ENCODE measurements at regions not wholly inside any gene's neighbourhood (a gene's known extent, or its start where the extent isn't known, plus 50 kb on each side); places are given as distances from the start of the nearest gene placed in this dataset.

DNA sequence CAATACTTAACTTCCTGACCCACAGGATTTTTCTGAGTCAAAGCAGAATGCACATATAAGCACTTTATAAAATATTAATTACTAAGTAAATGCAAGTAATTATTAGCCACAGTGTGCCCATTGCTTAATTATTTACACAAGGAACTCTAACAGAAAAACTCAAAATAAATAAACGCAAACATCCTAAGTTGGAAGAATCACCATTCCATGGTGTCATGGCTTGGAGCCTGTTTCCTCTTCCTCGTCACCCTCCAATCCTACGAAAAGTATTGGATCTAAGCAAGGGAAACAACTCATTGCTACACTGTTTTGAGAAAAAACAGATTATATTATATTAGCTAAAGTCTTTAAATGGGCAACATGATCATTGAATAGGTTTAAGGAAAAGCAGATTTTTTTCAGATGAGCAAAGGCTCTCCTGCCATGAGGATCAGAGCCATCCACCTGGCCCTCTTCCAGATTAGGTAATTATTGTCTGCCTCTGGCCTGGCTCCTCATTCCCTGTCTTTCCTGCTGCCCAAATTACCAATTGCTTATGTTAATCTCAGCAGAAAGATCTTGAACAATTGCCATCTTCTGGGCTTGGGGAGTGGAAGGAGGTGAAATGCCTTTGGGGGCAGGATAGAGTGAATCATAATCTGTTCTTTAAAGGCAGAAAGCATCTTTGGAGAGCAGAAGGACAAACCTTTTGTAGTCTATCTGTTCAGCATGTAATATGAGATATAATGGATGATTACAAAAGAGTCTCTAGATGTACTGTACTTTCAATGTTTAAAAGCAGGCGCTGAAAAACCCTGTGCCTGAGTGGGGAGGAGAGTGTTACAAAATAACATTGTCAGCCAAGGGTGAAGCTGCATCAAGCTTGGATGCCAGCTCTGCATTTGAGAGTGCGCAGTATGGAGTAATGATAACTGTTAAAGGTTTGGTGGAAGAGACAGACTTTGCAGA is 121.2 kb downstream of the DUSP10 start:
- TF ChIP-seq, protein P1, sequence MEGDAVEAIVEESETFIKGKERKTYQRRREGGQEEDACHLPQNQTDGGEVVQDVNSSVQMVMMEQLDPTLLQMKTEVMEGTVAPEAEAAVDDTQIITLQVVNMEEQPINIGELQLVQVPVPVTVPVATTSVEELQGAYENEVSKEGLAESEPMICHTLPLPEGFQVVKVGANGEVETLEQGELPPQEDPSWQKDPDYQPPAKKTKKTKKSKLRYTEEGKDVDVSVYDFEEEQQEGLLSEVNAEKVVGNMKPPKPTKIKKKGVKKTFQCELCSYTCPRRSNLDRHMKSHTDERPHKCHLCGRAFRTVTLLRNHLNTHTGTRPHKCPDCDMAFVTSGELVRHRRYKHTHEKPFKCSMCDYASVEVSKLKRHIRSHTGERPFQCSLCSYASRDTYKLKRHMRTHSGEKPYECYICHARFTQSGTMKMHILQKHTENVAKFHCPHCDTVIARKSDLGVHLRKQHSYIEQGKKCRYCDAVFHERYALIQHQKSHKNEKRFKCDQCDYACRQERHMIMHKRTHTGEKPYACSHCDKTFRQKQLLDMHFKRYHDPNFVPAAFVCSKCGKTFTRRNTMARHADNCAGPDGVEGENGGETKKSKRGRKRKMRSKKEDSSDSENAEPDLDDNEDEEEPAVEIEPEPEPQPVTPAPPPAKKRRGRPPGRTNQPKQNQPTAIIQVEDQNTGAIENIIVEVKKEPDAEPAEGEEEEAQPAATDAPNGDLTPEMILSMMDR (conservative IDR thresholded peaks at IDR 0.05; ENCODE audit: low read depth, low read length), result no peak
- H3K4me3 ChIP-seq (ENCODE audit: low read length), result no peak overlapping the region
- no peak for DNase-seq (ENCODE audit: low read depth)

DNA sequence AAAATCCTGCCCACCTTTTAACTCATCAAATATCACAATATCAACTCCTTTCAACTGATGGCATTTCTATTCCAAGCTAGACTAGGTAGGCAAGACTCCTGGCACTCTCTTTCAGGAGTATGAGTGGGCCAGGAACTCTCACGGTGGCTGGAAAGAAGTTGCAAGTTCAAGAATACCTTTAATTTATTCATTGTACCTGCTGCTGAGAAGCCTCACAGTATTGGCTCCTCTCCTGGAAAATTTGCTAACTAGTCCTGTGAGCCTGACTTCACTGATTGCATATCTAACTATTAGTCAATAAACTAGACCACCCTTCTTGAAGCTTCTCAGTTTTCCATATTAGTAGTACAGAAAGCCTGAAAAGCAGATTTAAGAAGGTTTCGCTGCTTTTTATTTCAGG is 120.2 kb downstream of the DUSP10 start:
- H3K4me3 ChIP-seq (ENCODE audit: low read length), result no peak overlapping the region
- TF ChIP-seq, protein P1 (conservative IDR thresholded peaks at IDR 0.05; ENCODE audit: low read depth, low read length), result no peak
- no peak for DNase-seq (ENCODE audit: low read depth)

DNA sequence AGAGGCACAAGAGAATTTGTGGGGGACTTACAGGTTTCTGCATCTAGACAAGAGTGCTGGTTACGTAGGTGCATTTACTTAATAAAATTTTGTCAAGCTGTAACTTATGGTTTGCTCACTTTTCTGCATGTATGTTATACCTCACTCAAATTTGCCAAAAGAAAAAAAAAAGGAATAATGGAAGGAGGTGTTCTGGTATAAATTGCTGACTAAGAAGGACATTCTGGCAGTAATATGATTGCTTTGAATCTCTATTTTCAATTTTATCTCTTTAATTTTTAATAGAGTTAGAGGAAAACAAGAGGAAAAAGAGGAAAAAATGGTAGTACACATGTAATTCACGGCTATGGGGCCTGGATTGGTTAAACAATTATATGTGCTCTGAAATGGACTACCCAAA is 119.5 kb downstream of the DUSP10 start:
- no peak overlapping the region for H3K4me3 ChIP-seq (ENCODE audit: low read length)
- no peak for DNase-seq (ENCODE audit: low read depth)
- TF ChIP-seq, protein P1 (conservative IDR thresholded peaks at IDR 0.05; ENCODE audit: low read depth, low read length), result no peak

DNA sequence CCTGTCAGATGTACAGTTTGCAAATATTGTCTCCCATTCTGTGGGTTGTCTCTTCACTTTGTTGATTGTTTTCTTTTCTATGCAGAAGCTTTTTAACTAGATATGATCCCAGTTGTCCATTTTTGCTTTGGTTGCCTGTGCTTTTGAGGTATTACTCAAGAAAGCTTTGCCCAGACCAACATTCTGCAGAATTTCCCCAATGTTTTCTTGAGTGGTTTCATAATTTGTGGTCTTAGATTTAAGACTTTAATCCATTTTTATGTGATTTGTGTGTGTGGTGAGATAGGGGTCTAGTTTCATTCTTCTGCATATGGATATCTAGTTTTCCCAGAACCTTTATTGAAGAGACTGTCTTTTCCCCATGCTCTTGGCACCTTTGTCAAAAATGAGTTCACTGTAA is 116.9 kb downstream of the DUSP10 start:
- H3K4me3 ChIP-seq (ENCODE audit: low read length), result no peak overlapping the region
- TF ChIP-seq, protein P1 (conservative IDR thresholded peaks at IDR 0.05; ENCODE audit: low read depth, low read length), result no peak
- no peak for DNase-seq (ENCODE audit: low read depth)

DNA sequence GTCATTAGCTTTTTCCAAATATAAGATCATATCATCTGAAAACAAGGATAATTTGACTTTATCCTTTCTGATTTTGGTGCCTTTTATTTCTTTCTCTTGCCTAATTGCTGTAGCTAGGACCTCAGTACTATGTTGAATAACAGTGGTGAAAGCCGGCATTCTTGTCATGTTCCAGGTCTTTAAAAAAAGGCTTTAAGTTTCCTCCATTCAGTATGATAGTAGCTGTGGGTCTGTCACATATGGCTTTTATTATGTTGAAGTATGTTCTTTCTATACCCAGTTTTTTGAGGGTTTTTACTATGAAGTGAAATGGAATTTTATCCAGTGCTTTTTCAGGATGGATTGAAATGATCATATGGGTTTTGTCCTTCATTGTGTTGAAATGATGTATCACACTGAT is 115.8 kb downstream of the DUSP10 start:
- TF ChIP-seq, protein P1 (conservative IDR thresholded peaks at IDR 0.05; ENCODE audit: low read depth, low read length), result no peak
- no peak for DNase-seq (ENCODE audit: low read depth)
- H3K4me3 ChIP-seq (ENCODE audit: low read length), result no peak overlapping the region

DNA sequence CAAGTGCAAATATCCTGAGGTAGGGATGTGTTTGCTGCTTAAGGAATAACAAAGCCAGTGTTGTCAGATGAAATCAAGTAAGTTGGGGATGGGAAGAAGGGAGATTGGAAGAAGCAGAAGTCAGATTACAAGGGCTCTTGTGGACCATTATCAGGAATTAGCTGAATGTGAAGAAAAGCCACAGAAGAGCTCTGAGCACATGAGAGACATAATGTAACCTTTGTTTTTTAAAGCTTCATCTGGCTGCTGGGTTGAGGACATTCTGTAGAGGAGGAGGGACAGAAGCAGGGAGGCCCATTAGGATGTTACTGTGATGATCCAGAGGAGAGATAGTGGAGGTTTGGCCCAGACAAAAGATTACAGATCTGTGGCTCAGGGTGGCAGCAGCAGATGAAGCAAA is 111.7 kb downstream of the DUSP10 start:
- no peak for DNase-seq (ENCODE audit: low read depth)
- H3K4me3 ChIP-seq (ENCODE audit: low read length), result no peak overlapping the region
- TF ChIP-seq, protein P1 (conservative IDR thresholded peaks at IDR 0.05; ENCODE audit: low read depth, low read length), result no peak

DNA sequence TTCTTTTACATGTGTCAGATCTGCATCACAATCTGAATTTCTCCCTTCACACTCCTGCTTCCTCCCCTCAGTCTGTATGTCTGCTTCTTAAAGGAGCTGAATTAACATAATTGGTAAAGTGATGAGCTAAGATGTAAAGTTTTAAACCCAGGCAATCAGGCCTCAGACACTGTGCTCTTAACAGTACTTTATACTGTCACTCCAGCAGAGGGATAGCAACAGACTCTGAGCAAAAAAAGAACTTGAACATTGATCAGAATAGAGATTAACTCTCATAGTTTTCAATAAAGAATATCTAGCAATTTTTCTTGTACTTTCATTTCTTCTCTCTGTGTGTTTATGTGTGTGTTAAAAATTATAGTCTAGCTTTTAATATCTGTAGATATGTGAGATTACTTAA is 110.3 kb downstream of the DUSP10 start:
- TF ChIP-seq, protein P1 (conservative IDR thresholded peaks at IDR 0.05; ENCODE audit: low read depth, low read length), result no peak
- DNase-seq (ENCODE audit: low read depth), result no peak
- no peak overlapping the region for H3K4me3 ChIP-seq (ENCODE audit: low read length)

Data from retinal pigment epithelial cell (primary cell).